CD14-positive monocyte (primary cell): ENCODE measurements at regions not wholly inside any gene's neighbourhood (a gene's known extent, or its start where the extent isn't known, plus 50 kb on each side); places are given as distances from the start of the nearest gene placed in this dataset.

Experiments used
- DNase-seq, 3 donors: peaks; one replicate each; pipeline ENCODE4 v3.0.0-alpha.2; 2011 to 2022
- H2AFZ ChIP-seq: 2 replicates; pipeline ENCODE4 v1.6.0; 2012; ENCODE audit warnings: mild to moderate bottlenecking, low read depth, low read length, inconsistent platforms; ENCODE audit not compliant: insufficient read depth, poor library complexity, severe bottlenecking
- H3K27ac ChIP-seq, 2 donors: 1 replicate in 1 of 2; 2 replicates in 1 of 2; pipeline ENCODE4 v1.5.1; 2012 to 2013; ENCODE audit warnings: low read length in 2 of 2, control low read depth in 1 of 2, inconsistent platforms in 1 of 2, low read depth in 1 of 2, mild to moderate bottlenecking in 1 of 2
- H3K27me3 ChIP-seq, 2 donors: one replicate each; pipeline versions ENCODE4 v1.6.0 to v1.6.1; 2011 to 2013; ENCODE audit warnings: low read length in 2 of 2; ENCODE audit not compliant: control insufficient read depth in 2 of 2, insufficient read depth in 2 of 2
- H3K36me3 ChIP-seq, 2 donors: replicated peaks in 1 of 2; 1 replicate in 1 of 2; 2 replicates in 1 of 2; pipeline versions ENCODE4 v1.5.1 to v1.6.1; 2012 to 2013; ENCODE audit warnings: low read length in 2 of 2, control low read depth in 1 of 2, inconsistent platforms in 1 of 2, mild to moderate bottlenecking in 1 of 2; ENCODE audit not compliant: insufficient read depth in 2 of 2, control insufficient read depth in 1 of 2
- H3K4me1 ChIP-seq, 2 donors: 1 replicate in 1 of 2; 2 replicates in 1 of 2; pipeline versions ENCODE4 v1.5.1 to v1.6.1; 2012 to 2013; ENCODE audit warnings: low read length in 2 of 2, control low read depth in 1 of 2, inconsistent platforms in 1 of 2, mild to moderate bottlenecking in 1 of 2, moderate library complexity in 1 of 2; ENCODE audit not compliant: insufficient read depth in 2 of 2, control insufficient read depth in 1 of 2
- H3K4me2 ChIP-seq: replicated peaks from 2 replicates; pipeline ENCODE3; 2012; ENCODE audit warnings: low read length, moderate library complexity, mild to moderate bottlenecking; ENCODE audit not compliant: poor library complexity, severe bottlenecking; ENCODE audit errors: extremely low read depth
- H3K4me3 ChIP-seq, 3 experiments: fragments of 200-600 bp in 1 of 3; sonication (generic) in 1 of 3; replicated peaks in 1 of 3; 1 replicate in 2 of 3; 2 replicates in 1 of 3; pipeline ENCODE4 v1.5.1; 2011 to 2013; ENCODE audit warnings: low read length in 3 of 3, mild to moderate bottlenecking in 3 of 3, control low read depth in 2 of 3, low read depth in 2 of 3, inconsistent platforms in 1 of 3, moderate library complexity in 1 of 3
- H3K79me2 ChIP-seq: 2 replicates; pipeline ENCODE4 v1.6.0; 2012; ENCODE audit warnings: mild to moderate bottlenecking, control low read depth, inconsistent platforms, low read length, moderate library complexity; ENCODE audit not compliant: insufficient read depth
- H3K9ac ChIP-seq: 2 replicates; pipeline ENCODE4 v1.6.0; 2017; ENCODE audit warnings: low read length, mild to moderate bottlenecking; ENCODE audit not compliant: insufficient read depth, poor library complexity, severe bottlenecking
- H3K9me3 ChIP-seq, 2 donors: replicated peaks in 1 of 2; 1 replicate in 1 of 2; 2 replicates in 1 of 2; pipeline versions ENCODE4 v1.5.1 to v1.6.1; 2012 to 2013; ENCODE audit warnings: low read length in 2 of 2, control low read depth in 1 of 2; ENCODE audit not compliant: control insufficient read depth in 1 of 2, insufficient read depth in 1 of 2
- H4K20me1 ChIP-seq: 2 replicates; pipeline ENCODE4 v1.6.0; 2012; ENCODE audit warnings: mild to moderate bottlenecking, low read length, control low read depth, moderate library complexity; ENCODE audit not compliant: insufficient read depth
- H3K27ac Mint-ChIP-seq, 7 donors: one replicate each; pipeline ENCODE4 v1.8.0; 2020; ENCODE audit warnings: mild to moderate bottlenecking in 7 of 7, mixed read lengths in 7 of 7, moderate library complexity in 6 of 7, inconsistent platforms in 2 of 7
- H3K27me3 Mint-ChIP-seq, 3 donors: one replicate each; pipeline ENCODE4 v1.8.0; 2021 to 2022; ENCODE audit warnings: low read depth in 3 of 3, mild to moderate bottlenecking in 3 of 3, mixed read lengths in 3 of 3, moderate library complexity in 3 of 3, inconsistent platforms in 1 of 3
- H3K36me3 Mint-ChIP-seq, 2 donors: one replicate each; pipeline ENCODE4 v1.8.0; 2020; ENCODE audit warnings: mixed read lengths in 2 of 2, inconsistent platforms in 1 of 2, mild to moderate bottlenecking in 1 of 2
- H3K4me1 Mint-ChIP-seq: one replicate; pipeline ENCODE4 v1.8.0; 2020; ENCODE audit warnings: mild to moderate bottlenecking, mixed read lengths
- H3K4me3 Mint-ChIP-seq, 2 donors: one replicate each; pipeline ENCODE4 v1.8.0; 2020; ENCODE audit warnings: mild to moderate bottlenecking in 2 of 2, mixed read lengths in 2 of 2, moderate library complexity in 1 of 2
- H3K9me3 Mint-ChIP-seq, 7 donors: one replicate each; pipeline ENCODE4 v1.8.0; 2020 to 2022; ENCODE audit warnings: mixed read lengths in 7 of 7, mild to moderate bottlenecking in 6 of 7, moderate library complexity in 6 of 7, inconsistent platforms in 2 of 7
- CTCF ChIP-seq: fragments of 200-600 bp; IDR thresholded peaks from one replicate; pipeline ENCODE4 v1.8.0; 2022; ENCODE audit warnings: antibody characterized with exemption, mild to moderate bottlenecking
- WGBS: methylation state at CpG from one replicate; pipeline ENCODE4 v1.1.5; 2013; ENCODE audit warnings: missing lambda C conversion rate; ENCODE audit not compliant: insufficient coverage; 5-methylcytosine and 5-hydroxymethylcytosine counted together
- intact Hi-C, 2 donors: fragments of 100-400 bp; cut with micrococcal nuclease; formaldehyde crosslinking; loops; one replicate each; pipeline versions ENCODE4 v1.15.0 to v1.15.1; 2023

GRCh38 chr12:89783359-89784060, 74.9 kb upstream of the ATP2B1 start:
- H3K4me3 ChIP-seq, result no peak overlapping the region
- H4K20me1 ChIP-seq, result no peaks in the 10 kb centered on the region
- peaks cover 33 to 45% of the 10 kb centered on the region in 2 donors for H3K4me1 ChIP-seq
- peak; percentile 62 to 96 (median 84) for DNase-seq
- Mint-ChIP-seq H3K4me1 (peaks cover 39% of the 10 kb centered on the region), H3K36me3 (peaks cover 4 to 17% of the 10 kb centered on the region in 2 donors), H3K27me3 (peaks cover 0 to 1% (median 0%) of the 10 kb centered on the region in 3 donors), H3K9me3 (peaks cover 7 to 22% (median 17%) of the 10 kb centered on the region in 7 donors), H3K27ac (peak overlapping the region; percentile 82 to 97 (median 92)), H3K4me3 (no peak overlapping the region)
- no peaks in the 10 kb centered on the region for H3K79me2 ChIP-seq
- H3K27ac ChIP-seq, result peak overlapping the region; percentile 39 to 41
- H3K9ac ChIP-seq, result no peak overlapping the region
- no peaks in the 10 kb centered on the region for H3K27me3 ChIP-seq
- TF ChIP-seq CTCF, result no peak
- H2AFZ ChIP-seq, result no peak overlapping the region
- peaks cover 9 to 11% of the 10 kb centered on the region in 2 donors for H3K9me3 ChIP-seq
- H3K4me2 ChIP-seq, result peak overlapping the region; percentile 15
- 10% methylated on average over 2 of the region's 3 CpGs for WGBS
- no peaks in the 10 kb centered on the region for H3K36me3 ChIP-seq
- intact Hi-C loops, result no loop called here

- Mint-ChIP-seq H3K4me3 (no peak overlapping the region), H3K9me3 (peaks cover 13 to 28% (median 21%) of the 10 kb centered on the region in 7 donors), H3K27me3 (peaks cover 0 to 1% (median 0%) of the 10 kb centered on the region in 3 donors), H3K36me3 (peaks cover 8 to 17% of the 10 kb centered on the region in 2 donors), H3K27ac (peak overlapping the region in 6 of 7 donors; percentile 14 to 97 (median 78)), H3K4me1 (peaks cover 33% of the 10 kb centered on the region)
- Histone ChIP-seq H3K4me3 (no peak overlapping the region), H3K4me2 (no peak overlapping the region), H3K27me3 (no peaks in the 10 kb centered on the region), H4K20me1 (no peaks in the 10 kb centered on the region), H3K9ac (no peak overlapping the region), H2AFZ (no peak overlapping the region), H3K9me3 (peaks cover 11% of the 10 kb centered on the region in 2 donors), H3K79me2 (no peaks in the 10 kb centered on the region), H3K27ac (no peak overlapping the region), H3K4me1 (peaks cover 27 to 38% of the 10 kb centered on the region in 2 donors), H3K36me3 (no peaks in the 10 kb centered on the region)
- intact Hi-C loops, result no loop called here
- no peak for TF ChIP-seq CTCF
- DNase-seq, result peak in 2 of 3 donors; percentile 26 to 53
- no CpG with 5 or more reads among the region's 1 CpG for WGBS
Observed at GRCh38 chr12:89782807-89783206, 74.2 kb upstream of the ATP2B1 start.
